ENCODE measurements at regions not wholly inside any gene's neighbourhood (a gene's known extent, or its start where the extent isn't known, plus 50 kb on each side); places are given as distances from the start of the nearest gene placed in this dataset.

DNA sequence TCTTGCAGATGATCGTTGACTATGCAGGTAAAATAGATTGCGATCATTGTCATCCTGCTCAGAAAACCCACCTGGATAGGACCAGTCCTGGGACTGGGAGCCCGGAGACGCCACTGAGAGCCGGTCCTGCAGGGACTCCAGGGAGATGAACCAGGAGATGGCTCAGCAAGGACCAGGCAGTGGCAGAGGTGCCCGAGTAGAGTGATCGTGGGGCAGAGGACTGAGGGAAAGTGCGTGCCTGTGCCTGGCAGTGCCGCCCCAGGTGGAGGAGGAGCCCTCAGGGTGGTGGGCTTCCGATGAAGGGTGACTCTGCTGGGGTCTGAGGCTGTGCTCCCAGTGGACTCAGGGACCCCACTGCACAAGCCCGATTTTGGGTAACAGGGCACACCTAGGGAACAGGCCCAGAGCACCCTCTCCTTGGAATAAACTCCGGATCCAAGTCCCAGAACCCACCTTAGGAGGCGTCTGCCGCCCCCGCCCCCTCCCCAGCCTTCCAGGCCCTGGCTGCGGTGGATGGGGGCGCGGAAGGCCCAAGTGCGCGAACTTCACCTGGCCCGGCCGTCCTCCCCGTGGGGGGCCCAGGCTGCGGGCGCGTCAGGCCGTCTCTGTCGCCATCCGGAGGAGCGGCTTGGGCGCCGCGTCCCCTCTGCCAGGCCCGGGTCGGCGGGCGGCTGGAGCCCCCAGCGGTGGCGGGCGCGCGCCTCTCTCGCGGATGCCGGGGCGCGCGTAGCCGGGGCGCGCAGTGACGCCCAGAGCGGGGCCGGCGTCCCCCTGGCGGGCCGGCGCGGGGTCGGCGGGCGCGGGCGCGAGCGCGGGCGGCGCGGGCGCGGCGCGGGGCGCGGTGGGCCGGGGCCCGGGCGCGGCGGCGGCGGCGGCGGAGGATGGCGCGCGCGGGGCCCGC lies 1338.8 kb downstream of the BRD1 start:
- in situ Hi-C loops (cut with HindIII; ENCODE audit: low pct_unique_long_range_greater_than_20kb, low sequenced_read_pairs): no loop called here
- CTCF ChIA-PET: no interaction called here

DNA sequence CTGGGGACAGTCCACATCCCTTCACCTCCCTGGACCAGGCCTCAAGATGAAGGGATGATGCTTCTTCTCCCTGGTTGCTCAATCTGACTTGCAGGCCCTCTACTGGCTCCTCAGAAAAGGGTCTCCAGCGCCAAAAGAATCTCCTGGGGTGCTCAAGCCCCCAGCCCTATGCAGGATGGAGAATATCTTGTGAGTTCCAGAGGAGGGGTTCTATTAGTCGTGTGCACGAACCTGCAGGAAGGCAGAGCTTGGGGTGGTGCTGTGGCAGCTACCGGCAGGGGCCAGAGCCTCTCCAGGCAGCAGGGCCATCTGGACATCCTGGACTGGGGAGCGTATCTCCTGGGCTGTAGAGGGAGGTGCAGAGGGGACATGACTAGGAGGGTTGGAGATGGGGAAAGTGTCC lies 1339.5 kb downstream of the BRD1 start:
- no peaks in the 10 kb centered on the region for H3K36me3 ChIP-seq (ENCODE audit: control insufficient read depth, insufficient read depth, low read length)
- H3K4me3 ChIP-seq (ENCODE audit: low read depth in 2 of 2, low read length in 2 of 2): no peak overlapping the region
- DNase-seq (ENCODE audit: low read depth, low spot score) (no peak), ATAC-seq (no peak)
- H3K4me1 ChIP-seq (ENCODE audit: control insufficient read depth, insufficient read depth, low read length): no peaks in the 10 kb centered on the region
- in situ Hi-C loops (cut with HindIII; ENCODE audit: low pct_unique_long_range_greater_than_20kb, low sequenced_read_pairs) (no loop called here), intact Hi-C loops (cut with micrococcal nuclease; ENCODE audit: unreplicated experiment) (no loop called here)
- TF ChIP-seq, protein P1, sequence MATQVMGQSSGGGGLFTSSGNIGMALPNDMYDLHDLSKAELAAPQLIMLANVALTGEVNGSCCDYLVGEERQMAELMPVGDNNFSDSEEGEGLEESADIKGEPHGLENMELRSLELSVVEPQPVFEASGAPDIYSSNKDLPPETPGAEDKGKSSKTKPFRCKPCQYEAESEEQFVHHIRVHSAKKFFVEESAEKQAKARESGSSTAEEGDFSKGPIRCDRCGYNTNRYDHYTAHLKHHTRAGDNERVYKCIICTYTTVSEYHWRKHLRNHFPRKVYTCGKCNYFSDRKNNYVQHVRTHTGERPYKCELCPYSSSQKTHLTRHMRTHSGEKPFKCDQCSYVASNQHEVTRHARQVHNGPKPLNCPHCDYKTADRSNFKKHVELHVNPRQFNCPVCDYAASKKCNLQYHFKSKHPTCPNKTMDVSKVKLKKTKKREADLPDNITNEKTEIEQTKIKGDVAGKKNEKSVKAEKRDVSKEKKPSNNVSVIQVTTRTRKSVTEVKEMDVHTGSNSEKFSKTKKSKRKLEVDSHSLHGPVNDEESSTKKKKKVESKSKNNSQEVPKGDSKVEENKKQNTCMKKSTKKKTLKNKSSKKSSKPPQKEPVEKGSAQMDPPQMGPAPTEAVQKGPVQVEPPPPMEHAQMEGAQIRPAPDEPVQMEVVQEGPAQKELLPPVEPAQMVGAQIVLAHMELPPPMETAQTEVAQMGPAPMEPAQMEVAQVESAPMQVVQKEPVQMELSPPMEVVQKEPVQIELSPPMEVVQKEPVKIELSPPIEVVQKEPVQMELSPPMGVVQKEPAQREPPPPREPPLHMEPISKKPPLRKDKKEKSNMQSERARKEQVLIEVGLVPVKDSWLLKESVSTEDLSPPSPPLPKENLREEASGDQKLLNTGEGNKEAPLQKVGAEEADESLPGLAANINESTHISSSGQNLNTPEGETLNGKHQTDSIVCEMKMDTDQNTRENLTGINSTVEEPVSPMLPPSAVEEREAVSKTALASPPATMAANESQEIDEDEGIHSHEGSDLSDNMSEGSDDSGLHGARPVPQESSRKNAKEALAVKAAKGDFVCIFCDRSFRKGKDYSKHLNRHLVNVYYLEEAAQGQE (IDR thresholded peaks at IDR 0.05; ENCODE audit: insufficient read depth in 1 of 2, low read depth in 2 of 2, low read length in 1 of 2): no peak
- TF ChIP-seq TCF7L2 (IDR thresholded peaks at IDR 0.05; ENCODE audit: low read depth, low read length) (no peak), SIN3A (IDR thresholded peaks at IDR 0.05; ENCODE audit: borderline replicate concordance, insufficient read depth, low read depth, low read length) (no peak), POLR2AphosphoS5 (IDR thresholded peaks at IDR 0.05; ENCODE audit: low read depth, low read length) (no peak)
- TF ChIP-seq, protein P2, sequence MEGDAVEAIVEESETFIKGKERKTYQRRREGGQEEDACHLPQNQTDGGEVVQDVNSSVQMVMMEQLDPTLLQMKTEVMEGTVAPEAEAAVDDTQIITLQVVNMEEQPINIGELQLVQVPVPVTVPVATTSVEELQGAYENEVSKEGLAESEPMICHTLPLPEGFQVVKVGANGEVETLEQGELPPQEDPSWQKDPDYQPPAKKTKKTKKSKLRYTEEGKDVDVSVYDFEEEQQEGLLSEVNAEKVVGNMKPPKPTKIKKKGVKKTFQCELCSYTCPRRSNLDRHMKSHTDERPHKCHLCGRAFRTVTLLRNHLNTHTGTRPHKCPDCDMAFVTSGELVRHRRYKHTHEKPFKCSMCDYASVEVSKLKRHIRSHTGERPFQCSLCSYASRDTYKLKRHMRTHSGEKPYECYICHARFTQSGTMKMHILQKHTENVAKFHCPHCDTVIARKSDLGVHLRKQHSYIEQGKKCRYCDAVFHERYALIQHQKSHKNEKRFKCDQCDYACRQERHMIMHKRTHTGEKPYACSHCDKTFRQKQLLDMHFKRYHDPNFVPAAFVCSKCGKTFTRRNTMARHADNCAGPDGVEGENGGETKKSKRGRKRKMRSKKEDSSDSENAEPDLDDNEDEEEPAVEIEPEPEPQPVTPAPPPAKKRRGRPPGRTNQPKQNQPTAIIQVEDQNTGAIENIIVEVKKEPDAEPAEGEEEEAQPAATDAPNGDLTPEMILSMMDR (IDR thresholded peaks at IDR 0.05): no peak
- no peaks in the 10 kb centered on the region for H3K9me3 ChIP-seq (ENCODE audit: control insufficient read depth, insufficient read depth, low read depth, low read length)
- BruUV-seq (replicated peaks): no TSS peak
- H3K27me3 ChIP-seq (ENCODE audit: control insufficient read depth, insufficient read depth, low read length): no peaks in the 10 kb centered on the region; the same call in 1 of the 2 replicates
- ChIA-PET CTCF (no interaction called here), POLR2A (no interaction called here)
- H3K27ac ChIP-seq (ENCODE audit: low read length): no peak overlapping the region

More for the DNA sequence above, 1338.8 kb downstream of the BRD1 start:
- no peak overlapping the region for H3K27ac ChIP-seq (ENCODE audit: low read length)
- H3K27me3 ChIP-seq (ENCODE audit: control insufficient read depth, insufficient read depth, low read length): no peaks in the 10 kb centered on the region; the same call in 1 of the 2 replicates
- no peaks in the 10 kb centered on the region for H3K9me3 ChIP-seq (ENCODE audit: control insufficient read depth, insufficient read depth, low read depth, low read length)
- intact Hi-C loops (cut with micrococcal nuclease; ENCODE audit: unreplicated experiment): no loop called here
- DNase-seq (ENCODE audit: low read depth, low spot score) (no peak), ATAC-seq (no peak)
- no peaks in the 10 kb centered on the region for H3K4me1 ChIP-seq (ENCODE audit: control insufficient read depth, insufficient read depth, low read length)
- no TSS peak for BruUV-seq (replicated peaks)
- no peaks in the 10 kb centered on the region for H3K36me3 ChIP-seq (ENCODE audit: control insufficient read depth, insufficient read depth, low read length)
- H3K4me3 ChIP-seq (ENCODE audit: low read depth in 2 of 2, low read length in 2 of 2): no peak overlapping the region
- POLR2A ChIA-PET: no interaction called here
- TF ChIP-seq, protein P1 (IDR thresholded peaks at IDR 0.05; ENCODE audit: insufficient read depth in 1 of 2, low read depth in 2 of 2, low read length in 1 of 2): no peak
- no peak for TF ChIP-seq SIN3A (IDR thresholded peaks at IDR 0.05; ENCODE audit: borderline replicate concordance, insufficient read depth, low read depth, low read length)
- TF ChIP-seq, protein P2 (IDR thresholded peaks at IDR 0.05): no peak
- TF ChIP-seq POLR2AphosphoS5 (IDR thresholded peaks at IDR 0.05; ENCODE audit: low read depth, low read length): no peak
- no peak for TF ChIP-seq TCF7L2 (IDR thresholded peaks at IDR 0.05; ENCODE audit: low read depth, low read length)

Data from Panc1 (cell line).